ENCODE measurements at regions not wholly inside any gene's neighbourhood (a gene's known extent, or its start where the extent isn't known, plus 50 kb on each side); places are given as distances from the start of the nearest gene placed in this dataset.

DNA sequence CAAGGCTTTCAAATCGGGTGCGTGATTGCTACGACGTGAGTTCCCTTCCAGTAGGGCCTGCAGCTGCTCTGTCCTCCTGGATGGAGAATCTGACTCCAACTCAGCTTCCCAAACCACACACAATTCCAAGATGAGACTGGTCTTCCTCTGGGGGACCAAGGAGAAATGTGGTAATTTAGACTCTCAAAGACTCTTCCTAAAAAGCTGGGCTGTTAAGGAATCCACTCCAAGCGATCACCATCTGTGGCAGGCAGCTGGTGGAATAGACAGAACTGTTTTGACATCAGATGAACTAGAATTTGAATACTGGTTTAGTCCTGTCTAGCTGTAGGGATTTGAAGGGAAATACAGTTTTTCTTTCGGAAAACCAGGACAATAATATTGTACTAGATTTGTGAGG lies 130.7 kb upstream of the KLF4 start:
- no peak for DNase-seq (ENCODE audit: low read depth)

DNA sequence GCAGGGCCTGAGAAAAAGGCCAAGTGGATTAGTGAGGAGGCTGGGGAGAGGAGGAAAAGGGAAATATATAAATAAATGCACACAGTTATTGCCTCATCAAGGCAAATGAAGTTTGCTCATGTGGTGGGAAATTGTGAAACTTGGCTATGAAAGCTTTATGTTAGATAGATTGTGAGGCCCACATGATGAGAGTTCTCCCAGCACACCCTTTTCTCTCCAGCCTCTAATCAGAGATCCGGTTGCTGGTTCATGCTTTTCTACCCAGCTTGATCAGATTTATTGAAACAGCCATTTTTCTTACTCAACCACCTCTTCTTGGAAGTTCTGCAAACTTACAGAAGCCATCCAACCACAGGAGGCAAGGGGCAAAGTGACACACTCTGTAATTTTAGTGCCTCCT lies 125.8 kb upstream of the KLF4 start:
- DNase-seq (ENCODE audit: low read depth): no peak

DNA sequence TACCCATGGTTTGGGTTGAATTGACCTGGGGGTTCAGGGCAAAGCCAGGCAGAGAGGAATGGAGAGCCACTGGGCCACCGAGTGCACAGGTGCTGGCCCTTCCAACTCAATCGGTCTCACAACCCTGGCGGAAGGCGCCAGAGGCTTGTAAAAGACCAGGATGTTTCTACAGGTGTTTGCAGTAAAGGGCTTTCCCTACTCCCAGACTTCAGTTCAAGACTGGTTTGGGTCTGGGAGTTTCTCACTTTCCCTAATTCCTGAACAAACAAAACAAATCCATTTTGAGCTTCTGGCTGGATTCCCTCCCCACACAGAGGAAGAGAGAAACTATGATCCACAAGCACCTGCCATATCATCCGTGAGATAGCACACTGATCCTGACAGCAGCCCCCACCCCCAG lies 125.2 kb upstream of the KLF4 start:
- DNase-seq (ENCODE audit: low read depth): no peak

GRCh38 chr9:107613321-107613720 lies 123.8 kb upstream of the KLF4 start:
- DNase-seq (ENCODE audit: low read depth): no peak

GRCh38 chr9:107612136-107612535 lies 122.6 kb upstream of the KLF4 start:
- DNase-seq (ENCODE audit: low read depth): no peak

GRCh38 chr9:107609547-107609946 lies 120.0 kb upstream of the KLF4 start:
- DNase-seq (ENCODE audit: low read depth): no peak

- DNase-seq (ENCODE audit: low read depth): no peak
Measured at GRCh38 chr9:107606149-107606790, 116.7 kb upstream of the KLF4 start.

DNA sequence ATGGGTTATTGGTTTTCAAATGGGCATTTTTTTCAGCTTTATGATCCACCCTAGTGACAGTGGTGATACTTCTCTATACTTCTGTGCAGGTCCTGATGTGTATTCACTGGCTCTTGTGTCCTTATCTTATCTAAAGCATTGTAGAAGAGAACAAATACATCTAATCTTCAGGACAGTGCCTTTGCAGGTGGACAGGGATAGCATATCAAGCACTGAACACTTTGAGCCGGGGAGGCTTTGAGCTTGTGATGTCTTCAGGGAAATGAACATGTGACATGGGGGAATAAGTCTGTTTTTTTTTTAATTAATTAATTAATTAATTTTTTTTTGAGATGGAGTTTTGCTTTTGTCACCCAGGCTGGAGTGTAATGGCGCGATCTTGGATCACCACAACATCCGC lies 115.5 kb upstream of the KLF4 start:
- DNase-seq (ENCODE audit: low read depth): no peak

DNA sequence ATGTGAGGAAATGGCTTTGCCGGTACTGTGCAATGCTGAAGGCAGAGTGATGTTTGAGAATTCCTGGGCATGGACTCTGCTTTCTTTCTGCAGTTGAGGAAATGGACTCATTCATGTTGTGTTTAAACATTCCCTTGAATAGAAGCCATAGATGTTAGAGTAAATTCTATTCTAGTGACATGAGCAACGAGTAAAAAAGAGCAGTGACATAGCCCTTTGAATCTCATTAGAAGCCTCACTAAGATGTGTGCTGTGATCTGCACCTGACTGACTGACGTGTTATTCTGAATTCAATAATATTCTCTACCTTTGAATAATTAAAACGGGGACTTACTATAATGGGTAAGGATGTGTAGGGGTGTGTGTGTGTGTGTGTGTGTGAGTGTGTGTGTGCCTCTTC lies 113.7 kb upstream of the KLF4 start:
- DNase-seq (ENCODE audit: low read depth): no peak

GRCh38 chr9:107600060-107600573 lies 110.5 kb upstream of the KLF4 start:
- DNase-seq (ENCODE audit: low read depth): no peak

DNA sequence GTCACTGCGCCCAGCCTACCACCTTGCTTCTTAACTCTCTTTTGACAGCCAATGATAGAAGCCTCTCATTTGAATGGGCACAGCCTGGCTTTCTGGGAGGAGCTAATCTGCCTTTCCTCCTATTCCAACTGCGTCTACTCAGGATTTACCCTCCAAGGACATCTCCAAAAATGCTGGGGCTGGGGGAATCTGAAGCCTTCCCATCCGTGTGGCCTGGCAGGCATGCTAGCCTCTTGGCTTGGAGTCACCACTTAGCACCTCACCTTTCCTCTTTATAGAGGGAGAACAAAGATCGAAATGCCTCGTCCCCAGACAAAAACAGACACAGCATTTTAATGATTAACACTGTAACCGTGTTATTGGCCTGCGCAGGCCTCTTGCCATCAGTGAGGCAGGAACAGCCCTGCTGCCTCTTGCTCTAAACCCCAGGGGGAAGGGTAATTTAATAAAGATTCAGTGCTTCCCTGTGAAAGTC lies 108.2 kb upstream of the KLF4 start:
- DNase-seq (ENCODE audit: low read depth): no peak

- DNase-seq (ENCODE audit: low read depth): no peak
Measured at GRCh38 chr9:107594908-107595530, 105.5 kb upstream of the KLF4 start.

DNA sequence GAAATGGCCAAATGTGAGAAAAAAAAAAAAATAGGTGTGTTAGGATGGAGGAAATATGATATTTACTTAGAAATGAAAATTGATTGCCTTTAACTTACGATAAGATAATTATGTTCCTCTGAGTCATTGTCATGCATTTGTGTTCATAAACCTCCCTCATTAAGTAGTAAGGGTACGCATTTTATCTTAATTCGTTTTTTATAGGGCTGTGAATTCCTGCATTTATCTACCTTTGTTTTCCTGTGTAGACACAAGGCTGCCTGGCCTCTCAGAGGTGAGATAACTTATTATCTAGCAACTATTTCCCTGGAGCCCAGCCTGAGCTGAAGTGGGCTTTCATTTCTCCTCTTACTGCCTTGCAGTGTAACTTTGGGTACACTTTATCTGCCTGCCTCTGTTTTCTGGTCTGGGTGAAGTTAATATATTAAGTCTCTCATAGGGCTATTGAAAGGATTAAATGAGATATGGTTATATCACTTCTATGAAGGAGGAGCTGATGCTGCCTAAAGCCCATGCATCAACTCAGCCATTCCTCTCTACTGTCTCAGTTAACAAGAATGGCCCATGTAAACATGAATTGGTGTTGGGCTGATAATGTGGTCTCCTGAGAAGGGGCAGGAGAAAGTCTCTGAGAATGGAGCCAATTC lies 103.8 kb upstream of the KLF4 start:
- no peak for DNase-seq (ENCODE audit: low read depth)

- no peak for DNase-seq (ENCODE audit: low read depth)
Measured at GRCh38 chr9:107592424-107592823, 102.9 kb upstream of the KLF4 start.

GRCh38 chr9:107591781-107592180 lies 102.2 kb upstream of the KLF4 start:
- no peak for DNase-seq (ENCODE audit: low read depth)

DNA sequence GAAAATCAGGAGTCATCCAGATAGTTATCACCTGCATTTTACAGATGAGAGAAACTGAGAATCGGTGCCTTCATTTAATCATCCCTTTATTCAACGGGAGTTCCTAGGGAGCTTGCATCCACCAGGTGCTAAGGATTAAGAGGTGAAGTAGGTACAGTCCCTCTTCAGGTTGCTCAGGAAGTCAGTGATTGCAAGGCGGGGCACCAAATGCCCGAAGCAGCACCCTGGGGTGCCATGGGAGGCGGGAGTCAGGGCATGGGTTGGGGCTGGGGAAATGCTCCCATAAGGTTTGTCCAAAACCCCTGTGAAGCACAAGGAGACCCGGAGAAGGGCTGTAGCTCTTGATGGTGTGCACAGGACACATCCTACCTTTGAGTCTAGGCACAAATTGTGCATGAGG lies 98.8 kb upstream of the KLF4 start:
- DNase-seq (ENCODE audit: low read depth): no peak

- DNase-seq (ENCODE audit: low read depth): no peak
Measured at GRCh38 chr9:107587191-107587963, 97.8 kb upstream of the KLF4 start.

GRCh38 chr9:107586493-107586892 lies 96.9 kb upstream of the KLF4 start:
- no peak for DNase-seq (ENCODE audit: low read depth)

DNA sequence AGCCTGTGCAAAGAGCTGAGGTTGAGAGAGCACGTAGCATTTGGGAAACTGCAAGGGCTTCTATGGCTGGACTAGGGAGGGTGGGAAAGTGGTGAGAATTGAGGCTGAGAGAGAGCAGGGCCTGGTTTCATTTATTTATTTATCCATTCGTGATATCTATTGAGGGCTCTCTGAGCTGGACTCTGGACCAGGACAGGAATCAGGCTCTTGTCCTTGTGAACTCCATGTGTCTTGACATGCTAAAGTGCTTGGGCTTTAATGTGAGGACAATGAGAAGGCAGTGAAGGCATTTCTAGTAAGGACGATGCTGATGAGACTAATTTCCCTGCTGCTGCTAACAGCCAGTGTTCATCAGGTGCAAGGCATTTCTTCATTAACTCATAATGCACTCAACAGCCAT lies 95.9 kb upstream of the KLF4 start:
- DNase-seq (ENCODE audit: low read depth): no peak

- no peak for DNase-seq (ENCODE audit: low read depth)
Measured at GRCh38 chr9:107584944-107585343, 95.4 kb upstream of the KLF4 start.

DNA sequence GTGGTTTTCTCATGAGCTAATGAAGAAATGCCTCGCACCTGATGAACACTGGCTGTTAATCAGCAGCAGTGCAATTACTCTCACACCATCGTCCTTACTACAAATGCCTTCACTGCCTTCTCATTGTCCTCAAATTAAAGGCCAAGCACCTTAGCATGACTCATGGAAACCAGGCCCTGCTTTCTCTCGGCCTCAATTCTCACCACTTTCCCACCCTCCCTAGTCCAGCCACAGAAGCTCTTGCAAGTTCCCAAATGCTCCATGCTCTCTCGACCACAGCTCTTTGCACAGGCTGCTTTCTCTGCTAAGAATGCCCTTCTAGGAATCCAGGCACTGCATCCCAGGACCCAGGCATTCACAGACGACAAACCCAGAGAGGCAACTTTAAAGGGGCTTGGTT lies 94.6 kb upstream of the KLF4 start:
- no peak for DNase-seq (ENCODE audit: low read depth)

- no peak for DNase-seq (ENCODE audit: low read depth)
Measured at GRCh38 chr9:107577140-107577776, 87.7 kb upstream of the KLF4 start.

Data from HS-5 (cell line).